OCI-LY7 (cell line): ENCODE measurements at regions not wholly inside any gene's neighbourhood (a gene's known extent, or its start where the extent isn't known, plus 50 kb on each side); places are given as distances from the start of the nearest gene placed in this dataset.

Experiments
- BruUV-seq: library from RNA; stranded (reverse); fragments of 400-500 nt; replicated peaks from 2 replicates; lab custom pipeline; 2021; lab: Mats Ljungman, UMichigan
- CTCF ChIA-PET: fragments of 300-600 bp; sonication (Branson Sonifier 250); formaldehyde crosslinking; loops from one replicate; lab custom pipeline; 2022; ENCODE audit warnings: antibody characterized with exemption; ENCODE audit not compliant: unreplicated experiment; lab: Charles Lee
- POLR2A ChIA-PET: fragments of 300-600 bp; sonication (Branson Sonifier 250); formaldehyde crosslinking; loops from one replicate; lab custom pipeline; 2022; ENCODE audit warnings: antibody characterized with exemption; lab: Charles Lee
- DNase-seq: peaks from one replicate; pipeline ENCODE4 v3.0.0-alpha.2; 2015; ENCODE audit warnings: low spot score
- H2AFZ ChIP-seq: fragments of 200-600 bp; sonication (generic), shearing (Covaris generic); 2 replicates; pipeline ENCODE4 v1.6.1; 2014; ENCODE audit warnings: mild to moderate bottlenecking, antibody characterized with exemption, low read length, moderate library complexity
- H3K27ac ChIP-seq: fragments of 200-600 bp; sonication (generic); 2 replicates; pipeline ENCODE4 v1.5.1; 2014; ENCODE audit warnings: mixed run types, low read depth, mild to moderate bottlenecking, moderate library complexity, low read length, inconsistent platforms; ENCODE audit not compliant: poor library complexity, severe bottlenecking
- H3K36me3 ChIP-seq: fragments of 200-600 bp; sonication (generic); 2 replicates; pipeline ENCODE4 v1.6.1; 2014; ENCODE audit warnings: mild to moderate bottlenecking, antibody characterized with exemption, low read length, moderate library complexity, mixed read lengths; ENCODE audit not compliant: insufficient read depth
- H3K4me1 ChIP-seq: fragments of 200-600 bp; sonication (generic); 2 replicates; pipeline ENCODE4 v1.5.1; 2014; ENCODE audit warnings: mild to moderate bottlenecking, low read length; ENCODE audit not compliant: insufficient read depth, poor library complexity, severe bottlenecking
- H3K4me2 ChIP-seq: fragments of 200-600 bp; sonication (generic); 2 replicates; pipeline ENCODE4 v1.6.1; 2014; ENCODE audit warnings: mild to moderate bottlenecking, low read length
- H3K4me3 ChIP-seq: fragments of 200-600 bp; sonication (generic); 2 replicates; pipeline ENCODE4 v1.5.1; 2014; ENCODE audit warnings: mild to moderate bottlenecking, low read depth, low read length; ENCODE audit not compliant: poor library complexity, severe bottlenecking
- H3K79me2 ChIP-seq: fragments of 200-600 bp; sonication (generic); 2 replicates; pipeline ENCODE4 v1.6.1; 2016; ENCODE audit warnings: low read depth, mild to moderate bottlenecking, low read length, moderate library complexity, mixed read lengths; ENCODE audit not compliant: insufficient read depth
- H3K9me2 ChIP-seq: fragments of 200-600 bp; sonication (generic); 2 replicates; pipeline ENCODE4 v1.6.1; 2016; ENCODE audit warnings: mild to moderate bottlenecking, low read length, mixed read lengths; ENCODE audit not compliant: insufficient read depth
- H3K9me3 ChIP-seq: fragments of 200-600 bp; sonication (generic); 2 replicates; pipeline ENCODE4 v1.6.1; 2014; ENCODE audit warnings: mild to moderate bottlenecking, mixed run types, low read length, mixed read lengths
- H4K20me1 ChIP-seq: fragments of 200-600 bp; sonication (generic); 2 replicates; pipeline ENCODE4 v1.6.1; 2014; ENCODE audit warnings: mild to moderate bottlenecking, antibody characterized with exemption, low read length, moderate library complexity, mixed read lengths; ENCODE audit not compliant: insufficient read depth
- CTCF ChIP-seq: fragments of 200-600 bp; sonication (generic); conservative IDR thresholded peaks from 2 replicates; pipeline ENCODE4 v1.5.1; 2014; ENCODE audit warnings: mild to moderate bottlenecking, antibody characterized with exemption, low read length, moderate library complexity, mixed read lengths
- EZH2phosphoT487 ChIP-seq: fragments of 200-600 bp; sonication (generic); IDR thresholded peaks from 2 replicates; pipeline ENCODE4 v1.6.1; 2018; ENCODE audit warnings: low read depth, borderline replicate concordance, mild to moderate bottlenecking, mixed run types, antibody characterized with exemption, low read length, moderate library complexity, mixed read lengths
- intact Hi-C: fragments of 100-400 bp; cut with micrococcal nuclease; formaldehyde crosslinking; loops from one replicate; pipeline ENCODE4 v1.10.0; 2022; ENCODE audit not compliant: unreplicated experiment

- Histone ChIP-seq H3K27ac (no peak overlapping the region), H3K9me2 (no peaks in the 10 kb centered on the region), H3K4me3 (no peak overlapping the region), H3K9me3 (no peaks in the 10 kb centered on the region), H4K20me1 (no peaks in the 10 kb centered on the region), H3K36me3 (no peaks in the 10 kb centered on the region), H2AFZ (no peak overlapping the region), H3K4me2 (no peak overlapping the region), H3K4me1 (no peaks in the 10 kb centered on the region), H3K79me2 (no peaks in the 10 kb centered on the region)
- ChIA-PET POLR2A (no interaction called here), CTCF (no interaction called here)
- intact Hi-C loops: no loop called here
- no peak for TF ChIP-seq EZH2phosphoT487
- no peak for TF ChIP-seq CTCF
- no peak for DNase-seq
- BruUV-seq: no TSS peak
Measured at GRCh38 chr2:223203971-223204929, 152.3 kb downstream of the KCNE4 start.

GRCh38 chr2:223210489-223210888 is 158.5 kb downstream of the KCNE4 start:
- DNase-seq: no peak
- TF ChIP-seq EZH2phosphoT487 (no peak), CTCF (no peak)
- Histone ChIP-seq H3K9me2 (no peaks in the 10 kb centered on the region), H3K27ac (no peak overlapping the region), H3K4me3 (no peak overlapping the region), H3K4me1 (no peaks in the 10 kb centered on the region), H3K9me3 (no peaks in the 10 kb centered on the region), H3K79me2 (no peaks in the 10 kb centered on the region), H2AFZ (no peak overlapping the region), H3K36me3 (no peaks in the 10 kb centered on the region), H3K4me2 (no peak overlapping the region), H4K20me1 (no peaks in the 10 kb centered on the region)
- no TSS peak for BruUV-seq
- ChIA-PET CTCF (no interaction called here), POLR2A (interaction anchor here (0.6 kb wide), 1 partner anchor 233 kb away, joined by 3 read pairs; no protein-coding TSS in a partner anchor)
- intact Hi-C loops: no loop called here
